HCT116 (cell line): ENCODE measurements at regions not wholly inside any gene's neighbourhood (a gene's known extent, or its start where the extent isn't known, plus 50 kb on each side); places are given as distances from the start of the nearest gene placed in this dataset.

Experiments used
- ATAC-seq: fragments of 200-7000 bp; cut with Tn5 transposase; 2 replicates; pipeline ENCODE4 v1.9.1; 2020; ENCODE audit warnings: mild to moderate bottlenecking, moderate library complexity
- BruUV-seq: library from RNA; stranded (reverse); fragments of 400-500 nt; replicated peaks from 2 replicates; lab custom pipeline; 2021; lab: Mats Ljungman, UMichigan
- CTCF ChIA-PET: fragments of 300-600 bp; sonication (Branson Sonifier 250); formaldehyde crosslinking; loops from one replicate; lab custom pipeline; 2021; ENCODE audit warnings: antibody characterized with exemption; lab: Charles Lee
- POLR2A ChIA-PET: fragments of 300-600, 350-600 bp; sonication (Branson Sonifier 250); formaldehyde crosslinking; loops from one replicate; lab custom pipeline; 2021; ENCODE audit warnings: antibody characterized with exemption; lab: Charles Lee
- RAD21 ChIA-PET, 2 experiments: fragments of 300-600 bp; sonication (Branson Sonifier 250); formaldehyde crosslinking; loops; one replicate each; lab custom pipeline; 2023; ENCODE audit warnings: low total read pairs in 2 of 2; ENCODE audit not compliant: uncharacterized antibody in 2 of 2, unreplicated experiment in 2 of 2, low non-redundant PET in 1 of 2; lab: Charles Lee
- DNase-seq: peaks from one replicate; pipeline ENCODE4 v3.0.0-alpha.2; 2010; ENCODE audit warnings: low read depth, low spot score
- H2AFZ ChIP-seq: fragments of 200-600 bp; shearing (Covaris generic), sonication (generic); 2 replicates; pipeline ENCODE4 v1.6.1; 2017; ENCODE audit warnings: low read depth, mixed run types, mixed read lengths, antibody characterized with exemption, low read length; ENCODE audit not compliant: poor library complexity, severe bottlenecking
- H3K27ac ChIP-seq: 2 replicates; pipeline ENCODE4 v1.5.1; 2012; ENCODE audit warnings: low read depth, low read length
- H3K27me3 ChIP-seq: fragments of 200-600 bp; sonication (generic); 2 replicates; pipeline ENCODE4 v1.6.1; 2016; ENCODE audit warnings: mixed run types, low read length, mixed read lengths; ENCODE audit not compliant: insufficient read depth
- H3K36me3 ChIP-seq, 2 experiments: fragments of 200-500 bp in 1 of 2; fragments of 200-600 bp in 1 of 2; sonication (Bioruptor generic) in 1 of 2; sonication (generic) in 1 of 2; 2 replicates each; pipeline versions ENCODE4 v1.5.1 to v1.6.1; 2014 to 2016; ENCODE audit warnings: low read length in 2 of 2, inconsistent platforms in 1 of 2, mixed read lengths in 1 of 2, mixed run types in 1 of 2; ENCODE audit not compliant: insufficient read depth in 2 of 2, control insufficient read depth in 1 of 2
- H3K4me1 ChIP-seq, 2 experiments: fragments of 200-600 bp in 1 of 2; sonication (generic) in 1 of 2; 2 replicates each; pipeline versions ENCODE4 v1.5.1 to v1.6.1; 2012 to 2017; ENCODE audit warnings: low read length in 2 of 2, inconsistent platforms in 1 of 2, mild to moderate bottlenecking in 1 of 2, mixed read lengths in 1 of 2, mixed run types in 1 of 2, moderate library complexity in 1 of 2; ENCODE audit not compliant: insufficient read depth in 2 of 2, control insufficient read depth in 1 of 2
- H3K4me2 ChIP-seq: fragments of 200-600 bp; sonication (generic); 2 replicates; pipeline ENCODE4 v1.6.1; 2017; ENCODE audit warnings: mixed run types, low read length, mixed read lengths
- H3K4me3 ChIP-seq, 2 experiments: fragments of 200-600 bp in 1 of 2; sonication (generic) in 1 of 2; replicated peaks in 1 of 2; 2 replicates each; pipeline ENCODE4 v1.5.1; 2011 to 2016; ENCODE audit warnings: low read length in 2 of 2, control low read depth in 1 of 2, low read depth in 1 of 2, mild to moderate bottlenecking in 1 of 2, mixed read lengths in 1 of 2, mixed run types in 1 of 2
- H3K79me2 ChIP-seq: fragments of 200-600 bp; sonication (generic); 2 replicates; pipeline ENCODE4 v1.6.1; 2017; ENCODE audit warnings: mild to moderate bottlenecking, mixed run types, low read length, moderate library complexity, mixed read lengths; ENCODE audit not compliant: insufficient read depth
- H3K9ac ChIP-seq: fragments of 200-600 bp; sonication (generic); 2 replicates; pipeline ENCODE4 v1.6.1; 2016; ENCODE audit warnings: low read length, mixed read lengths
- H3K9me2 ChIP-seq: fragments of 200-600 bp; sonication (generic), shearing (Covaris generic); 2 replicates; pipeline ENCODE4 v1.6.1; 2017; ENCODE audit warnings: mixed run types, mild to moderate bottlenecking, moderate library complexity; ENCODE audit not compliant: insufficient read depth
- H3K9me3 ChIP-seq, 2 experiments: fragments of 200-500 bp in 1 of 2; fragments of 200-600 bp in 1 of 2; sonication (Bioruptor generic) in 1 of 2; sonication (generic) in 1 of 2; 2 replicates each; pipeline ENCODE4 v1.6.1; 2014 to 2017; ENCODE audit warnings: low read length in 2 of 2, mixed read lengths in 2 of 2, inconsistent platforms in 1 of 2, low read depth in 1 of 2, mild to moderate bottlenecking in 1 of 2, mixed run types in 1 of 2, moderate library complexity in 1 of 2; ENCODE audit not compliant: control insufficient read depth in 1 of 2, insufficient read depth in 1 of 2
- H4K20me1 ChIP-seq: fragments of 200-600 bp; sonication (generic), shearing (Covaris generic); 2 replicates; pipeline ENCODE4 v1.6.1; 2017; ENCODE audit warnings: mixed run types, mild to moderate bottlenecking, moderate library complexity; ENCODE audit not compliant: insufficient read depth
- CBX3 ChIP-seq: IDR thresholded peaks from 2 replicates; pipeline ENCODE4 v1.6.1; 2012; ENCODE audit warnings: low read depth
- CEBPB ChIP-seq: IDR thresholded peaks from 2 replicates; pipeline ENCODE4 v1.6.1; 2012; ENCODE audit warnings: low read depth
- ELF1 ChIP-seq: IDR thresholded peaks from 2 replicates; pipeline ENCODE4 v1.6.1; 2012; ENCODE audit warnings: low read depth, borderline replicate concordance
- EZH2phosphoT487 ChIP-seq: fragments of 200-600 bp; IDR thresholded peaks from 2 replicates; pipeline ENCODE4 v1.6.1; 2018; ENCODE audit warnings: antibody characterized with exemption, borderline replicate concordance
- JUND ChIP-seq: IDR thresholded peaks from 2 replicates; pipeline ENCODE4 v1.6.1; 2012
- SIN3A ChIP-seq: IDR thresholded peaks from 2 replicates; pipeline ENCODE4 v1.6.1; 2012; ENCODE audit warnings: low read depth
- SP1 ChIP-seq: IDR thresholded peaks from 2 replicates; pipeline ENCODE4 v1.6.1; 2012; ENCODE audit warnings: low read depth
- SRF ChIP-seq: IDR thresholded peaks from 2 replicates; pipeline ENCODE4 v1.6.1; 2012; ENCODE audit warnings: low read depth
- TCF7L2 ChIP-seq: IDR thresholded peaks from 2 replicates; pipeline ENCODE4 v1.7.0; 2011; ENCODE audit warnings: borderline replicate concordance, inconsistent platforms; ENCODE audit not compliant: insufficient read depth, insufficient read length; ENCODE audit errors: extremely low read depth
- YY1 ChIP-seq: IDR thresholded peaks from 2 replicates; pipeline ENCODE4 v1.6.1; 2011; ENCODE audit warnings: low read length, low read depth, moderate library complexity, mild to moderate bottlenecking; ENCODE audit not compliant: insufficient replicate concordance; ENCODE audit errors: extremely low read depth
- ZFX ChIP-seq: fragments of 450-650 bp; IDR thresholded peaks from 2 replicates; pipeline ENCODE4 v1.6.1; 2017
- intact Hi-C: fragments of 100-400 bp; cut with micrococcal nuclease; formaldehyde crosslinking; loops from 2 replicates; pipeline ENCODE4 v1.10.0; 2022
- TF ChIP-seq, protein P1 (sequence below), 3 experiments: fragments of 200-600 bp in 1 of 3; sonication (generic) in 1 of 3; IDR thresholded peaks in 2 of 3; conservative IDR thresholded peaks in 1 of 3; 2 replicates each; pipeline ENCODE4 v1.5.1; 2012 to 2017; ENCODE audit warnings: low read depth in 2 of 3, low read length in 2 of 3, antibody characterized with exemption in 1 of 3, borderline replicate concordance in 1 of 3, control low read depth in 1 of 3, mild to moderate bottlenecking in 1 of 3, mixed read lengths in 1 of 3, mixed run types in 1 of 3, moderate library complexity in 1 of 3; ENCODE audit not compliant: insufficient read depth in 1 of 3
- TF ChIP-seq, protein P2 (sequence below): IDR thresholded peaks from 2 replicates; pipeline ENCODE4 v1.6.1; 2012; ENCODE audit warnings: low read depth
- TF ChIP-seq, protein P3 (sequence below): IDR thresholded peaks from 2 replicates; pipeline ENCODE4 v1.6.1; 2011; ENCODE audit warnings: mild to moderate bottlenecking, low read length, moderate library complexity; ENCODE audit not compliant: insufficient replicate concordance; ENCODE audit errors: extremely low read depth

DNA sequence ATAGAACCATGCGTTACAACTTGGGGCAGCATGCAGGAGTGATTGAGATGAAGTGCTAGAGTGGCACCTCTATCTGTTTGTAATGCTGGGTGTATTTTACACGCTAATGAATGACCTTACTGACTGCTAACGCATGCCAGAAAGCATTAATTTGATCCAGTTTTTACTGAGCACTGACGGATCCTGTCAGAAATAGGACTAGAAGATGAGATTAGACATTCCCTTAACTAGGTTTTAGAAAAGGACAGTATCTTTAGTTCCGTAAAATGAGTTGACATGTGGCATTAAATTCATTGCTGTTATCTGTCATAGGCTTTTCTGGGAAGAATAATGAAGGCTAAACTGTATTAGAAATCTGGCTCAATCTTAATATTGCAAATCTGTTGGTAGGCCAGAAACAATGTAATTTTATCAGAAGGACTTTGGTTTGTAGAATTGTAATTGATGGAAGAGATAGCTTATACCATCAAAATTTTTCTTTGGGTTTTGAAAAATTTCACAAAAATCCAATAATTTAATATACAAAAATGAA is 140.4 kb upstream of the WDFY3 start:
- H3K79me2 ChIP-seq = no peaks in the 10 kb centered on the region
- H2AFZ ChIP-seq = no peak overlapping the region
- DNase-seq (no peak), ATAC-seq (no peak)
- H3K27ac ChIP-seq = no peak overlapping the region
- CTCF ChIA-PET = no interaction called here
- no peak overlapping the region for H3K4me3 ChIP-seq
- POLR2A ChIA-PET = no interaction called here
- RAD21 ChIA-PET = no interaction called here
- no peak for TF ChIP-seq SRF
- TF ChIP-seq EZH2phosphoT487 = no peak
- no peak for TF ChIP-seq TCF7L2
- TF ChIP-seq YY1 = no peak
- TF ChIP-seq, protein P1, sequence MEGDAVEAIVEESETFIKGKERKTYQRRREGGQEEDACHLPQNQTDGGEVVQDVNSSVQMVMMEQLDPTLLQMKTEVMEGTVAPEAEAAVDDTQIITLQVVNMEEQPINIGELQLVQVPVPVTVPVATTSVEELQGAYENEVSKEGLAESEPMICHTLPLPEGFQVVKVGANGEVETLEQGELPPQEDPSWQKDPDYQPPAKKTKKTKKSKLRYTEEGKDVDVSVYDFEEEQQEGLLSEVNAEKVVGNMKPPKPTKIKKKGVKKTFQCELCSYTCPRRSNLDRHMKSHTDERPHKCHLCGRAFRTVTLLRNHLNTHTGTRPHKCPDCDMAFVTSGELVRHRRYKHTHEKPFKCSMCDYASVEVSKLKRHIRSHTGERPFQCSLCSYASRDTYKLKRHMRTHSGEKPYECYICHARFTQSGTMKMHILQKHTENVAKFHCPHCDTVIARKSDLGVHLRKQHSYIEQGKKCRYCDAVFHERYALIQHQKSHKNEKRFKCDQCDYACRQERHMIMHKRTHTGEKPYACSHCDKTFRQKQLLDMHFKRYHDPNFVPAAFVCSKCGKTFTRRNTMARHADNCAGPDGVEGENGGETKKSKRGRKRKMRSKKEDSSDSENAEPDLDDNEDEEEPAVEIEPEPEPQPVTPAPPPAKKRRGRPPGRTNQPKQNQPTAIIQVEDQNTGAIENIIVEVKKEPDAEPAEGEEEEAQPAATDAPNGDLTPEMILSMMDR (IDR thresholded peaks at IDR 0.05 in 2 of 3, conservative IDR thresholded peaks at IDR 0.05 in 1 of 3; ENCODE audit: borderline replicate concordance in 1 of 3, insufficient read depth in 1 of 3, low read depth in 2 of 3, low read length in 2 of 3) = no peak
- TF ChIP-seq, protein P2, sequence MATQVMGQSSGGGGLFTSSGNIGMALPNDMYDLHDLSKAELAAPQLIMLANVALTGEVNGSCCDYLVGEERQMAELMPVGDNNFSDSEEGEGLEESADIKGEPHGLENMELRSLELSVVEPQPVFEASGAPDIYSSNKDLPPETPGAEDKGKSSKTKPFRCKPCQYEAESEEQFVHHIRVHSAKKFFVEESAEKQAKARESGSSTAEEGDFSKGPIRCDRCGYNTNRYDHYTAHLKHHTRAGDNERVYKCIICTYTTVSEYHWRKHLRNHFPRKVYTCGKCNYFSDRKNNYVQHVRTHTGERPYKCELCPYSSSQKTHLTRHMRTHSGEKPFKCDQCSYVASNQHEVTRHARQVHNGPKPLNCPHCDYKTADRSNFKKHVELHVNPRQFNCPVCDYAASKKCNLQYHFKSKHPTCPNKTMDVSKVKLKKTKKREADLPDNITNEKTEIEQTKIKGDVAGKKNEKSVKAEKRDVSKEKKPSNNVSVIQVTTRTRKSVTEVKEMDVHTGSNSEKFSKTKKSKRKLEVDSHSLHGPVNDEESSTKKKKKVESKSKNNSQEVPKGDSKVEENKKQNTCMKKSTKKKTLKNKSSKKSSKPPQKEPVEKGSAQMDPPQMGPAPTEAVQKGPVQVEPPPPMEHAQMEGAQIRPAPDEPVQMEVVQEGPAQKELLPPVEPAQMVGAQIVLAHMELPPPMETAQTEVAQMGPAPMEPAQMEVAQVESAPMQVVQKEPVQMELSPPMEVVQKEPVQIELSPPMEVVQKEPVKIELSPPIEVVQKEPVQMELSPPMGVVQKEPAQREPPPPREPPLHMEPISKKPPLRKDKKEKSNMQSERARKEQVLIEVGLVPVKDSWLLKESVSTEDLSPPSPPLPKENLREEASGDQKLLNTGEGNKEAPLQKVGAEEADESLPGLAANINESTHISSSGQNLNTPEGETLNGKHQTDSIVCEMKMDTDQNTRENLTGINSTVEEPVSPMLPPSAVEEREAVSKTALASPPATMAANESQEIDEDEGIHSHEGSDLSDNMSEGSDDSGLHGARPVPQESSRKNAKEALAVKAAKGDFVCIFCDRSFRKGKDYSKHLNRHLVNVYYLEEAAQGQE = no peak
- TF ChIP-seq ZFX = no peak
- no peak for TF ChIP-seq CBX3
- TF ChIP-seq SP1 = no peak
- TF ChIP-seq CEBPB = no peak
- TF ChIP-seq, protein P3, sequence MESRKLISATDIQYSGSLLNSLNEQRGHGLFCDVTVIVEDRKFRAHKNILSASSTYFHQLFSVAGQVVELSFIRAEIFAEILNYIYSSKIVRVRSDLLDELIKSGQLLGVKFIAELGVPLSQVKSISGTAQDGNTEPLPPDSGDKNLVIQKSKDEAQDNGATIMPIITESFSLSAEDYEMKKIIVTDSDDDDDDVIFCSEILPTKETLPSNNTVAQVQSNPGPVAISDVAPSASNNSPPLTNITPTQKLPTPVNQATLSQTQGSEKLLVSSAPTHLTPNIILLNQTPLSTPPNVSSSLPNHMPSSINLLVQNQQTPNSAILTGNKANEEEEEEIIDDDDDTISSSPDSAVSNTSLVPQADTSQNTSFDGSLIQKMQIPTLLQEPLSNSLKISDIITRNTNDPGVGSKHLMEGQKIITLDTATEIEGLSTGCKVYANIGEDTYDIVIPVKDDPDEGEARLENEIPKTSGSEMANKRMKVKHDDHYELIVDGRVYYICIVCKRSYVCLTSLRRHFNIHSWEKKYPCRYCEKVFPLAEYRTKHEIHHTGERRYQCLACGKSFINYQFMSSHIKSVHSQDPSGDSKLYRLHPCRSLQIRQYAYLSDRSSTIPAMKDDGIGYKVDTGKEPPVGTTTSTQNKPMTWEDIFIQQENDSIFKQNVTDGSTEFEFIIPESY = no peak
- no peak for TF ChIP-seq JUND
- TF ChIP-seq SIN3A = no peak
- no peak for TF ChIP-seq ELF1
- H3K27me3 ChIP-seq = no peaks in the 10 kb centered on the region
- no peaks in the 10 kb centered on the region for H4K20me1 ChIP-seq
- no TSS peak for BruUV-seq
- H3K36me3 ChIP-seq = no peaks in the 10 kb centered on the region
- intact Hi-C loops = no loop called here
- H3K4me1 ChIP-seq = no peaks in the 10 kb centered on the region
- no peak overlapping the region for H3K4me2 ChIP-seq
- no peak overlapping the region for H3K9ac ChIP-seq
- no peaks in the 10 kb centered on the region for H3K9me3 ChIP-seq
- H3K9me2 ChIP-seq = no peaks in the 10 kb centered on the region
